Neural progenitor cell (in vitro differentiated cells): ENCODE measurements at regions not wholly inside any gene's neighbourhood (a gene's known extent, or its start where the extent isn't known, plus 50 kb on each side); places are given as distances from the start of the nearest gene placed in this dataset.

Source experiments
- DNase-seq: peaks from one replicate; pipeline ENCODE4 v3.0.0-alpha.2; 2016; ENCODE audit warnings: low spot score
- H2AFZ ChIP-seq: fragments of 200-600 bp; sonication (generic); replicated peaks from 2 replicates; pipeline ENCODE4 v1.6.1; 2016; ENCODE audit warnings: antibody characterized with exemption
- H3F3A ChIP-seq: fragments of 200-600 bp; sonication (generic); 2 replicates; pipeline ENCODE4 v1.6.1; 2016; ENCODE audit warnings: antibody characterized with exemption, low read depth
- H3K27ac ChIP-seq: fragments of 200-600 bp; sonication (generic); 2 replicates; pipeline ENCODE4 v1.5.1; 2016; ENCODE audit warnings: mild to moderate bottlenecking
- H3K27me3 ChIP-seq: fragments of 200-600 bp; sonication (generic); 2 replicates; pipeline ENCODE4 v1.6.1; 2016; ENCODE audit warnings: mild to moderate bottlenecking, moderate library complexity
- H3K36me3 ChIP-seq: fragments of 200-600 bp; sonication (generic); 2 replicates; pipeline ENCODE4 v1.5.1; 2016
- H3K4me1 ChIP-seq: fragments of 200-600 bp; sonication (generic); 2 replicates; pipeline ENCODE4 v1.6.1; 2016; ENCODE audit warnings: mixed run types
- H3K4me2 ChIP-seq: fragments of 200-600 bp; sonication (generic); 2 replicates; pipeline ENCODE4 v1.6.1; 2016
- H3K4me3 ChIP-seq: fragments of 200-600 bp; sonication (generic); 2 replicates; pipeline ENCODE4 v1.5.1; 2016
- H3K79me2 ChIP-seq: fragments of 200-600 bp; sonication (generic); 2 replicates; pipeline ENCODE4 v1.6.1; 2016; ENCODE audit warnings: low read depth
- H3K9ac ChIP-seq: fragments of 200-600 bp; sonication (generic); 2 replicates; pipeline ENCODE4 v1.6.1; 2016
- H3K9me3 ChIP-seq: fragments of 200-600 bp; sonication (generic); 2 replicates; pipeline ENCODE4 v1.5.1; 2016; ENCODE audit warnings: low read depth
- H4K20me1 ChIP-seq: fragments of 200-600 bp; sonication (generic); 2 replicates; pipeline ENCODE4 v1.6.1; 2016; ENCODE audit warnings: low read depth
- H3K27ac Mint-ChIP-seq: 3 replicates; pipeline ENCODE4 v1.8.0; 2021; ENCODE audit warnings: mixed read lengths
- H3K27me3 Mint-ChIP-seq: 2 replicates; pipeline ENCODE4 v1.8.0; 2022; ENCODE audit warnings: low read depth, mild to moderate bottlenecking, inconsistent platforms, moderate library complexity, mixed read lengths; ENCODE audit not compliant: insufficient read depth
- H3K36me3 Mint-ChIP-seq: 3 replicates; pipeline ENCODE4 v1.8.0; 2021; ENCODE audit warnings: mixed read lengths
- H3K4me1 Mint-ChIP-seq: 3 replicates; pipeline ENCODE4 v1.8.0; 2021; ENCODE audit warnings: mixed read lengths
- H3K4me3 Mint-ChIP-seq: 3 replicates; pipeline ENCODE4 v1.8.0; 2021; ENCODE audit warnings: mild to moderate bottlenecking, moderate library complexity, mixed read lengths
- H3K9me3 Mint-ChIP-seq: 3 replicates; pipeline ENCODE4 v1.8.0; 2020; ENCODE audit warnings: mixed read lengths
- EZH2 ChIP-seq: fragments of 200-600 bp; sonication (generic); IDR thresholded peaks from 2 replicates; pipeline ENCODE4 v1.6.1; 2017; ENCODE audit warnings: antibody characterized with exemption, mild to moderate bottlenecking, moderate library complexity
- EZH2phosphoT487 ChIP-seq: fragments of 200-600 bp; sonication (generic); IDR thresholded peaks from 2 replicates; pipeline ENCODE4 v1.6.1; 2017; ENCODE audit warnings: antibody characterized with exemption
- TF ChIP-seq, protein P1 (sequence below): fragments of 200-600 bp; sonication (generic); IDR thresholded peaks from 2 replicates; pipeline ENCODE4 v1.5.1; 2017; ENCODE audit warnings: antibody characterized with exemption, mild to moderate bottlenecking

DNA sequence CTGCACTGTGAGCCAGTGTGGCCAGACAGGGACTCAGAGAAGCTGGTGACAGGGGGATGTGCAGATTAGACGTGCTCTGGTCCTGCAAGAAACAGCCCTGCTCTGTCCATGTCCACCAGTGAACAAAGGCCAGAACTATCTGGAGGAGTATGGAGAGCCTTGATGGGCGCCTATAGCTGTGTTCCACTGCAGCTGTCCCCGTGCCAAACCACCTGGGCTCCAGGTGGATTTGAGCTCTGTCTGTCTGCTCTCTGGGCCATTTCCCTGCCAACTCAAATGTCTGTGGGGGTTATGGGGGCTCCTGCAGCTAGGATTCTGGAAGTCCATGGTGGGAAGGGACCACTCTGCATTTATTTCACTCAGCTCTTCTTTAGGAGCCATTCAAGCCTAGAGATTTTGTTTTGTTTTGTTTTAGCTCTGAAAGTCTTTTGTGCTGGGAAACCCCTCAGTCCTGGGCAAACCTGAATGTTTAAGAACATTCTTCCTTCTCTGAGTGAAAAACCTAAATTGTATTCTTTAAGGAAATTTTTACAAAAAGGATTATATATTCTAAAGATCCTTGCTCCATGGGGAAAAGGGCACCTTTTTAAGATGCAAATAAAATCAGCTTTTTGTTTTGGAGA lies 1039.5 kb upstream of the SORCS1 start:
- Mint-ChIP-seq H3K4me3 (no peak overlapping the region), H3K36me3 (no peaks in the 10 kb centered on the region), H3K27me3 (no peaks in the 10 kb centered on the region), H3K9me3 (no peaks in the 10 kb centered on the region), H3K4me1 (no peaks in the 10 kb centered on the region), H3K27ac (no peak overlapping the region)
- H3K27ac ChIP-seq: no peak overlapping the region
- H3K36me3 ChIP-seq: no peaks in the 10 kb centered on the region
- peak overlapping the region; percentile 68 for H2AFZ ChIP-seq
- H4K20me1 ChIP-seq: no peaks in the 10 kb centered on the region
- no peaks in the 10 kb centered on the region for H3K27me3 ChIP-seq
- DNase-seq: no peak
- no peaks in the 10 kb centered on the region for H3K79me2 ChIP-seq
- peaks cover 10% of the 10 kb centered on the region for H3K4me1 ChIP-seq
- H3K9ac ChIP-seq: no peak overlapping the region
- no peak overlapping the region for H3K4me3 ChIP-seq
- no peak overlapping the region for H3K4me2 ChIP-seq
- peaks cover 5% of the 10 kb centered on the region for H3F3A ChIP-seq
- TF ChIP-seq EZH2 (no peak), EZH2phosphoT487 (no peak)
- TF ChIP-seq, protein P1, sequence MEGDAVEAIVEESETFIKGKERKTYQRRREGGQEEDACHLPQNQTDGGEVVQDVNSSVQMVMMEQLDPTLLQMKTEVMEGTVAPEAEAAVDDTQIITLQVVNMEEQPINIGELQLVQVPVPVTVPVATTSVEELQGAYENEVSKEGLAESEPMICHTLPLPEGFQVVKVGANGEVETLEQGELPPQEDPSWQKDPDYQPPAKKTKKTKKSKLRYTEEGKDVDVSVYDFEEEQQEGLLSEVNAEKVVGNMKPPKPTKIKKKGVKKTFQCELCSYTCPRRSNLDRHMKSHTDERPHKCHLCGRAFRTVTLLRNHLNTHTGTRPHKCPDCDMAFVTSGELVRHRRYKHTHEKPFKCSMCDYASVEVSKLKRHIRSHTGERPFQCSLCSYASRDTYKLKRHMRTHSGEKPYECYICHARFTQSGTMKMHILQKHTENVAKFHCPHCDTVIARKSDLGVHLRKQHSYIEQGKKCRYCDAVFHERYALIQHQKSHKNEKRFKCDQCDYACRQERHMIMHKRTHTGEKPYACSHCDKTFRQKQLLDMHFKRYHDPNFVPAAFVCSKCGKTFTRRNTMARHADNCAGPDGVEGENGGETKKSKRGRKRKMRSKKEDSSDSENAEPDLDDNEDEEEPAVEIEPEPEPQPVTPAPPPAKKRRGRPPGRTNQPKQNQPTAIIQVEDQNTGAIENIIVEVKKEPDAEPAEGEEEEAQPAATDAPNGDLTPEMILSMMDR: no peak
- H3K9me3 ChIP-seq: no peaks in the 10 kb centered on the region

DNA sequence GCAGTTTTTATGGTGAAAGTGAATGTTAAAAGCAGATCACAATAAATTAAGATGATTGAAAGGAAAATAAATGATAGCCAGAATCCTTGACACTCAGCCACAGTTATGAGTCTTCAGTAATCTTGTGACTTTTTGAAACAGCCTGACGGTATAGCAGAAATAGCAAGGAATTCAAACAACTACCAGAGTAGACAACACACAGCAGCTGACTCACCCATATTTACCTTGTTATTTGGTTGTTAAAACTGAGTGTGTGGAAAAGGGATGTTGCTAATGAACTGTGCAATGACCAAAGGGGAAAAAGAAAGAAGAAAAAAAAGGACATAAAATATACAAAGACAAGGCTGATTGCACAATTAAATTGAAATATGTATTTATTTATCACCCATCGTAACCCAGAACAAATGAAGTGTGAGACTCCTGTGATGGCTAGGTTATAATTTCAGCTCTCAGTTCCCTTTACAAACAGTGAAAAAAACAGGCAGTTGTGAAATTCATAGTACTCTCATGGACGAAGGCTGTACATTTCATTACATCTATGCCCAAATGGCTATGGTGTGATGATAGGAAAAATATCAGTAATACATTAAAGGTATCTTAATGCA lies 1023.0 kb upstream of the SORCS1 start:
- H3K9ac ChIP-seq: no peak overlapping the region
- H2AFZ ChIP-seq: no peak overlapping the region
- Mint-ChIP-seq H3K4me3 (no peak overlapping the region), H3K9me3 (no peaks in the 10 kb centered on the region), H3K4me1 (no peaks in the 10 kb centered on the region), H3K27ac (no peak overlapping the region), H3K27me3 (no peaks in the 10 kb centered on the region), H3K36me3 (no peaks in the 10 kb centered on the region)
- H3K36me3 ChIP-seq: no peaks in the 10 kb centered on the region
- no peaks in the 10 kb centered on the region for H3K79me2 ChIP-seq
- DNase-seq: no peak
- no peak overlapping the region for H3K4me2 ChIP-seq
- no peak overlapping the region for H3K4me3 ChIP-seq
- no peak for TF ChIP-seq EZH2phosphoT487
- TF ChIP-seq, protein P1: no peak
- H3K27me3 ChIP-seq: no peaks in the 10 kb centered on the region
- H3F3A ChIP-seq: no peaks in the 10 kb centered on the region
- no peaks in the 10 kb centered on the region for H3K9me3 ChIP-seq
- H3K4me1 ChIP-seq: no peaks in the 10 kb centered on the region
- no peaks in the 10 kb centered on the region for H4K20me1 ChIP-seq
- H3K27ac ChIP-seq: no peak overlapping the region

DNA sequence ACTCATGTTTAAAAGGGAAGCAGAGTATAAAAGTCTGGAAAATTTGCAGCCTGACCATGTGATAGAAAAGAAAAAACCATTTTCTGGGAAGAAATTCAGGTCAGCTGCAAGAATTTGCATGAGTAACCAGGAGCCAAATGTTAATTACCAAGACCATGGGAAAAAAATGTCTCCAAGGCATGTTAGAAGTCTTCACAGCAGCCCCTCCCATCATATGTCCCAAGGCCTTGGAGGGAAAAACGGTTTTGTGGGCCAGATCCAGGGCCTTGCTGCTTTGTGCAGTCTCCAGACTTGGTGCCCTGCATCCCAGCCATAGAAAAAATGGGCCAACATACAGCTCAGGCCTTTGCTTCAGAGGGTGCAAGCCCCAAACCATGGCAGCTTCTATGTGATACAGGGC lies 1019.6 kb upstream of the SORCS1 start:
- Mint-ChIP-seq H3K27ac (no peak overlapping the region), H3K4me3 (no peak overlapping the region), H3K27me3 (no peaks in the 10 kb centered on the region), H3K9me3 (no peaks in the 10 kb centered on the region), H3K36me3 (no peaks in the 10 kb centered on the region), H3K4me1 (no peaks in the 10 kb centered on the region)
- no peaks in the 10 kb centered on the region for H3K36me3 ChIP-seq
- no peaks in the 10 kb centered on the region for H3K27me3 ChIP-seq
- H3K4me2 ChIP-seq: no peak overlapping the region
- no peak overlapping the region for H3K9ac ChIP-seq
- no peak for DNase-seq
- H3K27ac ChIP-seq: no peak overlapping the region
- H2AFZ ChIP-seq: no peak overlapping the region
- no peaks in the 10 kb centered on the region for H4K20me1 ChIP-seq
- TF ChIP-seq EZH2phosphoT487 (no peak), EZH2 (no peak)
- TF ChIP-seq, protein P1: no peak
- no peaks in the 10 kb centered on the region for H3K4me1 ChIP-seq
- H3K79me2 ChIP-seq: no peaks in the 10 kb centered on the region
- H3K9me3 ChIP-seq: no peaks in the 10 kb centered on the region
- no peaks in the 10 kb centered on the region for H3F3A ChIP-seq
- no peak overlapping the region for H3K4me3 ChIP-seq
